HG02938 (cell line): ENCODE measurements at regions not wholly inside any gene's neighbourhood (a gene's known extent, or its start where the extent isn't known, plus 50 kb on each side); places are given as distances from the start of the nearest gene placed in this dataset.

Source experiments
- ATAC-seq: cut with Tn5 transposase; IDR thresholded peaks from one replicate; pipeline ENCODE4 v1.9.1; 2021; ENCODE audit warnings: mild to moderate bottlenecking, moderate library complexity; ENCODE audit not compliant: unreplicated experiment

GRCh38 chr2:150141226-150142001 lies 346.1 kb downstream of the RND3 start:
- ATAC-seq: no peak

GRCh38 chr2:150140777-150141176 lies 346.7 kb downstream of the RND3 start:
- ATAC-seq: no peak

- ATAC-seq: no peak
Measured at GRCh38 chr2:150138587-150138986, 348.9 kb downstream of the RND3 start.

GRCh38 chr2:150137338-150138069 lies 350.0 kb downstream of the RND3 start:
- ATAC-seq: no peak

- ATAC-seq: no peak
Measured at GRCh38 chr2:150136893-150137292, 350.6 kb downstream of the RND3 start.

- no peak for ATAC-seq
Measured at GRCh38 chr2:150136401-150136800, 351.1 kb downstream of the RND3 start.

- no peak for ATAC-seq
Measured at GRCh38 chr2:150135223-150135883, 352.1 kb downstream of the RND3 start.

- no peak for ATAC-seq
Measured at GRCh38 chr2:150134223-150134857, 353.1 kb downstream of the RND3 start.

GRCh38 chr2:150133623-150134022 lies 353.8 kb downstream of the RND3 start:
- peak; percentile 92 for ATAC-seq

GRCh38 chr2:150129921-150130575 lies 357.4 kb downstream of the RND3 start:
- ATAC-seq: no peak

- ATAC-seq: no peak
Measured at GRCh38 chr2:150127995-150128394, 359.5 kb downstream of the RND3 start.

- no peak for ATAC-seq
Measured at GRCh38 chr2:150127346-150127990, 360.0 kb downstream of the RND3 start.

GRCh38 chr2:150126839-150127238 lies 360.6 kb downstream of the RND3 start:
- ATAC-seq: no peak

GRCh38 chr2:150126143-150126740 lies 361.2 kb downstream of the RND3 start:
- ATAC-seq: no peak

- no peak for ATAC-seq
Measured at GRCh38 chr2:150125708-150126107, 361.8 kb downstream of the RND3 start.

- ATAC-seq: no peak
Measured at GRCh38 chr2:150125188-150125587, 362.3 kb downstream of the RND3 start.

- no peak for ATAC-seq
Measured at GRCh38 chr2:150124739-150125138, 362.7 kb downstream of the RND3 start.

- no peak for ATAC-seq
Measured at GRCh38 chr2:150122871-150123613, 364.4 kb downstream of the RND3 start.

- ATAC-seq: no peak
Measured at GRCh38 chr2:150122156-150122555, 365.3 kb downstream of the RND3 start.
